T-helper 17 cell (primary cell): ENCODE measurements at regions not wholly inside any gene's neighbourhood (a gene's known extent, or its start where the extent isn't known, plus 50 kb on each side); places are given as distances from the start of the nearest gene placed in this dataset.

Experiments used
- ATAC-seq: fragments of 150-1000 bp; cut with Tn5 transposase; 2 replicates; pipeline ENCODE4 v1.10.0; 2021; ENCODE audit warnings: mild to moderate bottlenecking, moderate library complexity
- DNase-seq, 3 donors: peaks; one replicate each; pipeline versions ENCODE4 v3.0.0 to v3.0.0-alpha.2; 2020 to 2021
- H3K9me3 ChIP-seq: one replicate; pipeline ENCODE4 v1.7.0; 2013; ENCODE audit warnings: low read length, mild to moderate bottlenecking; ENCODE audit not compliant: control insufficient read depth, poor library complexity, severe bottlenecking
- H3K27ac Mint-ChIP-seq: one replicate; pipeline ENCODE4 v1.8.0; 2022; ENCODE audit warnings: mild to moderate bottlenecking, moderate library complexity, mixed read lengths
- H3K27me3 Mint-ChIP-seq: one replicate; pipeline ENCODE4 v1.8.0; 2022; ENCODE audit warnings: mixed read lengths
- H3K36me3 Mint-ChIP-seq: one replicate; pipeline ENCODE4 v1.8.0; 2022; ENCODE audit warnings: low read depth, mixed read lengths
- H3K4me1 Mint-ChIP-seq: one replicate; pipeline ENCODE4 v1.8.0; 2022; ENCODE audit warnings: mild to moderate bottlenecking, mixed read lengths
- H3K4me3 Mint-ChIP-seq: one replicate; pipeline ENCODE4 v1.8.0; 2022; ENCODE audit warnings: mild to moderate bottlenecking, moderate library complexity, mixed read lengths

- Mint-ChIP-seq H3K27me3 (no peaks in the 10 kb centered on the region), H3K36me3 (peaks cover 2% of the 10 kb centered on the region), H3K4me3 (no peak overlapping the region), H3K27ac (no peak overlapping the region), H3K4me1 (peaks cover 4% of the 10 kb centered on the region)
- no peak for DNase-seq
- ATAC-seq: no peak
- H3K9me3 ChIP-seq: no peaks in the 10 kb centered on the region
These were observed 319.4 kb downstream of the SH2D1A start for GRCh38 chrX:124665621-124666400.

DNA sequence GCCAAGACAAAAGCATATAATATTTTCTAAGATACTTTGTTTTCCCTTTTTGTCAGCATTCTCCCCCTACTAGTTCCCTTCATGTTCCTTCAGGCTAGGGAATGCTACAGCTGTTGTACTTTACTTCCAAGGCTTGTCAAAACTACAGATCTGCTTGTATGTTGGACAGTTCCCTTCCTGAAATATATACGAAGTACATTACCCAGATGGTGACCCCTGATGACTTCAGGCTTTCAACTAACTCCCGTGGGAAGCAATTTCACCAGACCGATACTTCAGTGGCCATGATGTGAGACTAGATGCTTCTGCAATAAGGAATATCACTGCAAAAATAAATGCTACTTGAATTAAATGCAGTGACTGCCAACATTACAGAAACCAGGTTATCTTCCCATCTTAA is 332.8 kb downstream of the SH2D1A start:
- Mint-ChIP-seq H3K36me3 (no peaks in the 10 kb centered on the region), H3K4me3 (no peak overlapping the region), H3K4me1 (no peaks in the 10 kb centered on the region), H3K27ac (no peak overlapping the region), H3K27me3 (no peaks in the 10 kb centered on the region)
- no peak for ATAC-seq
- H3K9me3 ChIP-seq: peaks cover 2% of the 10 kb centered on the region
- DNase-seq: no peak

DNA sequence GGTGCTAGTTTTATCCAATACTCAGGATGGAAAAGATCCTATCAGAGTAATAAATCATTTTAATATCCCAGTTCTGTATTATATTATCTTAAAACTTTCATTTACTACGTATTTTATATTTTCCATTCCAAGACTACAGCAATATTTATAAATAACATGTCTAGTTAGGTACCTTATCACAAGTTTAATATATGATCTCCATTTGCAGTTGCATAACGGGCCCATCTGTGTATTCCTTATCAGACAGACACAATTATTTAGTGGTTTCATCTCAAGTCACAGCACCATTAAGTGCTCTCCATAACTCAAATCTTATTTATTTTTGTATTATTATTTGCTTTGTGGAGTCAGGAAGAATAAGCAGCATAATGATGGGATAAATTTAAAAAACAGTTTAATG is 333.9 kb downstream of the SH2D1A start:
- no peak for ATAC-seq
- DNase-seq: no peak
- Mint-ChIP-seq H3K4me1 (no peaks in the 10 kb centered on the region), H3K27ac (no peak overlapping the region), H3K27me3 (no peaks in the 10 kb centered on the region), H3K4me3 (no peak overlapping the region), H3K36me3 (no peaks in the 10 kb centered on the region)
- peaks cover 2% of the 10 kb centered on the region for H3K9me3 ChIP-seq

- Mint-ChIP-seq H3K27ac (no peak overlapping the region), H3K4me3 (no peak overlapping the region), H3K4me1 (peaks cover 2% of the 10 kb centered on the region), H3K36me3 (peaks cover 2% of the 10 kb centered on the region), H3K27me3 (no peaks in the 10 kb centered on the region)
- no peak for ATAC-seq
- no peak for DNase-seq
- H3K9me3 ChIP-seq: no peaks in the 10 kb centered on the region
These were observed 344.1 kb downstream of the SH2D1A start for GRCh38 chrX:124690495-124690894.

GRCh38 chrX:124699876-124700275 is 353.5 kb downstream of the SH2D1A start:
- peaks cover 2% of the 10 kb centered on the region for H3K36me3 Mint-ChIP-seq
- no peaks in the 10 kb centered on the region for H3K9me3 ChIP-seq
- H3K27me3 Mint-ChIP-seq: no peaks in the 10 kb centered on the region
- H3K4me1 Mint-ChIP-seq: no peaks in the 10 kb centered on the region
- H3K4me3 Mint-ChIP-seq: no peak overlapping the region
- ATAC-seq: no peak
- no peak overlapping the region for H3K27ac Mint-ChIP-seq
- DNase-seq: no peak

GRCh38 chrX:124717537-124717936 is 371.2 kb downstream of the SH2D1A start:
- Mint-ChIP-seq H3K27me3 (no peaks in the 10 kb centered on the region), H3K4me1 (peaks cover 4% of the 10 kb centered on the region), H3K27ac (no peak overlapping the region), H3K36me3 (no peaks in the 10 kb centered on the region), H3K4me3 (no peak overlapping the region)
- ATAC-seq: no peak
- no peaks in the 10 kb centered on the region for H3K9me3 ChIP-seq
- no peak for DNase-seq

DNA sequence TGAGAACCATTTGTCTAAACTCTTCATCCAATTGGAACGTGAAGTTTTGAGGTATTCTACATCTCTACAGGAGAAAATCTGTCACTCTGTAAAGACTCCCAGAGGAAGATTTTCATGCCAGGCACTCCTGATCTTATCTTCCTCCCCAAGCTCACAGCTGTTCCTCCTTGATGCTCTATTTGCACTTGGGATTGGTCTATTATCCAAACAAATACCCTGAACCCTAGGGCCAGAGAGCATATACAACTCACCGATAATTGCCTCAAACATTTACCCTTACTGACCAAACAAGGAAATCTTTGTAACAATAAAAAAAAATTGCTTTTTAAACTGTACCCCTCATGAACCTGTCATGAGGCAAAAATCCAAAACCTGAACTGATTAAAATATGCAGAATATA is 372.7 kb downstream of the SH2D1A start:
- no peak overlapping the region for H3K4me3 Mint-ChIP-seq
- H3K36me3 Mint-ChIP-seq: no peaks in the 10 kb centered on the region
- no peak overlapping the region for H3K27ac Mint-ChIP-seq
- no peaks in the 10 kb centered on the region for H3K9me3 ChIP-seq
- peaks cover 6% of the 10 kb centered on the region for H3K4me1 Mint-ChIP-seq
- ATAC-seq (no peak), DNase-seq (no peak)
- H3K27me3 Mint-ChIP-seq: no peaks in the 10 kb centered on the region

GRCh38 chrX:124720532-124720931 is 374.2 kb downstream of the SH2D1A start:
- peaks cover 6% of the 10 kb centered on the region for H3K4me1 Mint-ChIP-seq
- no peaks in the 10 kb centered on the region for H3K9me3 ChIP-seq
- no peak for DNase-seq
- no peak overlapping the region for H3K27ac Mint-ChIP-seq
- H3K4me3 Mint-ChIP-seq: no peak overlapping the region
- no peak for ATAC-seq
- H3K36me3 Mint-ChIP-seq: no peaks in the 10 kb centered on the region
- H3K27me3 Mint-ChIP-seq: no peaks in the 10 kb centered on the region

DNA sequence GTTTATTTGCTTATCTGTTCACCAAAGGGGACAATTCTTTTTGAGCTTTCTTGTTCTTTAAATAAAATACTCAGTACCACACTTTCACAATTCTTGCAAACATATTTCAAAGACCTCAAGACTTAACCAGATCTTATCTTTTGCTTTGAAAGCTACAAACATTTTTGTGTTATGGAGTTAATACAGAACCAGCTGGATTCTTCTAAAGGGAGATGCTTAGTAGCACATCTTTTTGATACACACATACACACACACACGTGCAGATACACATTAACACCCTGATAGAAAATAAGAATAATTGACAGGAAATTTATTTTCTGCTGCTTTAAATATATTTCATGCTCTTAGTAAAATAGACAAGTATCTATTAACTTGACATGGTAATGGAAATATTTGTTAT is 379.1 kb downstream of the SH2D1A start:
- H3K9me3 ChIP-seq: no peaks in the 10 kb centered on the region
- Mint-ChIP-seq H3K27ac (no peak overlapping the region), H3K27me3 (no peaks in the 10 kb centered on the region), H3K36me3 (no peaks in the 10 kb centered on the region), H3K4me1 (peaks cover 5% of the 10 kb centered on the region), H3K4me3 (no peak overlapping the region)
- no peak for DNase-seq
- no peak for ATAC-seq

GRCh38 chrX:124726292-124726691 is 379.9 kb downstream of the SH2D1A start:
- peak overlapping the region; percentile 66 for H3K27ac Mint-ChIP-seq
- no peaks in the 10 kb centered on the region for H3K9me3 ChIP-seq
- no peak overlapping the region for H3K4me3 Mint-ChIP-seq
- H3K36me3 Mint-ChIP-seq: no peaks in the 10 kb centered on the region
- H3K4me1 Mint-ChIP-seq: peaks cover 5% of the 10 kb centered on the region
- H3K27me3 Mint-ChIP-seq: no peaks in the 10 kb centered on the region
- peak; percentile 28 for ATAC-seq
- DNase-seq: no peak

- ATAC-seq: no peak
- H3K9me3 ChIP-seq: no peaks in the 10 kb centered on the region
- peaks cover 5% of the 10 kb centered on the region for H3K4me1 Mint-ChIP-seq
- no peaks in the 10 kb centered on the region for H3K27me3 Mint-ChIP-seq
- no peaks in the 10 kb centered on the region for H3K36me3 Mint-ChIP-seq
- H3K27ac Mint-ChIP-seq: peak overlapping the region; percentile 66
- no peak overlapping the region for H3K4me3 Mint-ChIP-seq
- DNase-seq: no peak
These were observed 380.5 kb downstream of the SH2D1A start for GRCh38 chrX:124726881-124727280.

DNA sequence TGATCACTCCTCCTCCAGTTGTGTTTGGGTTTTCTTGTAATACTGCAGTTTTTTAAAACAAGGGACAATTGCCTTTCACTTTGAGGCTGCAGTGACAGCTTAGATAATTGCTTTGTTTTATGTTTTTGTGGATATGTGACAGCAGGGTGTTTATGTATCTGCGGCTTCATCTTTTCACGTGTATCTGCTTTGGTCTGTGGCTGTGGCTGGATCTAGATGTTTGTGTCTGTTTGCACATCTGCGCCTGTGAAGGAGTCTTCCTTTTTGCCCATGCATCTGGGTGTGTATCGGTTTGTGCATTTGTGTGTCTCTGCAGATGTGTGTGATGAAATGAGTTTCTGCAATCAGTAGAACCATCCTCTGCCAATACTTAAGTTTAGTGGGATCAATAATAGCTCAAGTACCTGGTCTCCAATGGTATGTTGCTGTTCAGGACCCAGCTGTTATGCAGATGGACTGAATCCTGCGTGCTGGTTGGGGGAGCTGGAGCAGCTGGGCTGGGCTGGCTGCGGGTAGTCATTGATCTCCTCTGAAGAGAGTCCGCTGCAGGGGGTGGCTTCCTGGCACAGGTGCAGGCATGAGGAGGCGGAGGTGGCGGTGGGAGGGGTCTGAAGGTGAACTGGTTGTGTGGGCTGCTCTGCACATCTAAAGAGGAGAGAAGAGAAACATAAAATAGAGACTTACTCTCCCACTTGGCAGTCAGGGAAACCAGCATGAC is 390.3 kb downstream of the SH2D1A start:
- Mint-ChIP-seq H3K4me1 (peaks cover 9% of the 10 kb centered on the region), H3K36me3 (no peaks in the 10 kb centered on the region), H3K27me3 (no peaks in the 10 kb centered on the region), H3K27ac (peak overlapping the region; percentile 81), H3K4me3 (peak overlapping the region; percentile 78)
- no peaks in the 10 kb centered on the region for H3K9me3 ChIP-seq
- peak; percentile 10 to 22 (median 14) for DNase-seq
- ATAC-seq: peak; percentile 87

DNA sequence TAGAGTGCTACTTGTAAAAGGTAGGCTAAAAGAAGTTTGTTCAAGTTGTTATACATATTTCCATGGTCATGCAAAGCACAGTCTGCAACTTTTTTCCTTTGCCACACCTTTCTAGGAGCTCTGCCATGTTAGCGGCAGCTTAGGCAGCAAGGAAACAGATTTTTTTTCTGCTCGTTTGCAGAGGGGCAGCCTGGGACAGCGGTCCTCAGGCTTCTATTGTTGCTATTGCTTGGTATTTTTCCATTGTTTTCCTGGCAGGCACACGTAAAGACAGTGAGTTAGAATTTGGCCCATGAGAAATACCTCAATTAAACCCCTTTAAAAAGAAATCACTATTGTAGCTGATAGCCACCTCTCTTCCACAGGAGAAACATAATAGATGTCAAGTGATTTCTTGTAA is 391.4 kb downstream of the SH2D1A start:
- no peak for DNase-seq

GRCh38 chrX:124747295-124747694 is 400.9 kb downstream of the SH2D1A start:
- Mint-ChIP-seq H3K36me3 (no peaks in the 10 kb centered on the region), H3K4me3 (no peak overlapping the region), H3K4me1 (no peaks in the 10 kb centered on the region), H3K27me3 (no peaks in the 10 kb centered on the region), H3K27ac (no peak overlapping the region)
- DNase-seq (no peak), ATAC-seq (no peak)
- no peaks in the 10 kb centered on the region for H3K9me3 ChIP-seq

More for the DNA sequence above, 391.4 kb downstream of the SH2D1A start:
- H3K27ac Mint-ChIP-seq: no peak overlapping the region
- H3K9me3 ChIP-seq: no peaks in the 10 kb centered on the region
- ATAC-seq: no peak
- no peak overlapping the region for H3K4me3 Mint-ChIP-seq
- no peaks in the 10 kb centered on the region for H3K36me3 Mint-ChIP-seq
- no peaks in the 10 kb centered on the region for H3K27me3 Mint-ChIP-seq
- peaks cover 9% of the 10 kb centered on the region for H3K4me1 Mint-ChIP-seq
